Breast epithelium (tissue), 4 donors: ENCODE measurements at regions not wholly inside any gene's neighbourhood (a gene's known extent, or its start where the extent isn't known, plus 50 kb on each side); places are given as distances from the start of the nearest gene placed in this dataset.

Experiments
- DNase-seq, 2 donors: peaks; one replicate each; pipeline ENCODE4 v3.0.0-alpha.2; 2019; ENCODE audit warnings: low spot score in 2 of 2
- H3K27ac ChIP-seq, 2 donors: fragments of 200-600 bp; sonication (generic) in 1 of 2; one replicate each; pipeline ENCODE4 v1.5.1; 2016 to 2019; ENCODE audit warnings: mild to moderate bottlenecking in 1 of 2
- H3K27me3 ChIP-seq, 2 donors: fragments of 200-600 bp; sonication (generic) in 1 of 2; one replicate each; pipeline versions ENCODE4 v1.5.1 to v1.6.0; 2017 to 2019; ENCODE audit warnings: control low read depth in 1 of 2, mild to moderate bottlenecking in 1 of 2
- H3K36me3 ChIP-seq: fragments of 200-600 bp; one replicate; pipeline ENCODE4 v1.5.1; 2019
- H3K4me1 ChIP-seq, 2 donors: fragments of 200-600 bp; sonication (generic); one replicate each; pipeline ENCODE4 v1.5.1; 2016 to 2019; ENCODE audit warnings: control low read depth in 1 of 2
- H3K4me3 ChIP-seq, 3 donors: fragments of 200-600 bp; sonication (generic); 1 replicate in 2 of 3; 2 replicates in 1 of 3; pipeline ENCODE4 v1.5.1; 2016 to 2019; ENCODE audit warnings: mild to moderate bottlenecking in 3 of 3, moderate library complexity in 2 of 3
- H3K9me3 ChIP-seq, 2 donors: fragments of 200-600 bp; sonication (generic) in 1 of 2; one replicate each; pipeline ENCODE4 v1.5.1; 2016 to 2019; ENCODE audit warnings: control low read depth in 1 of 2
- POLR2A ChIP-seq: fragments of 450-650 bp; IDR thresholded peaks from one replicate; pipeline ENCODE4 v1.6.1; 2016; ENCODE audit warnings: antibody characterized with exemption, mild to moderate bottlenecking, moderate library complexity
- POLR2AphosphoS5 ChIP-seq, 3 donors: sonication (generic); formaldehyde crosslinking; IDR thresholded peaks; one replicate each; pipeline ENCODE4 v1.6.1; 2017; ENCODE audit warnings: antibody characterized with exemption in 3 of 3
- intact Hi-C: fragments of 100-400 bp; cut with DNase I; formaldehyde crosslinking; loops from one replicate; pipeline ENCODE4 v1.15.1; 2023; ENCODE audit warnings: low total_unique reads
- TF ChIP-seq, protein P1 (sequence below), 3 donors: fragments of 450-650 bp; IDR thresholded peaks; one replicate each; pipeline ENCODE4 v1.5.1; 2016 to 2017; ENCODE audit warnings: antibody characterized with exemption in 3 of 3, mild to moderate bottlenecking in 3 of 3, moderate library complexity in 3 of 3

- Histone ChIP-seq H3K36me3 (no peaks in the 10 kb centered on the region), H3K9me3 (no peaks in the 10 kb centered on the region), H3K27ac (no peak overlapping the region), H3K27me3 (no peaks in the 10 kb centered on the region), H3K4me1 (no peaks in the 10 kb centered on the region), H3K4me3 (no peak overlapping the region)
- intact Hi-C loops, result no loop called here
- no peak for DNase-seq
- TF ChIP-seq, protein P1, sequence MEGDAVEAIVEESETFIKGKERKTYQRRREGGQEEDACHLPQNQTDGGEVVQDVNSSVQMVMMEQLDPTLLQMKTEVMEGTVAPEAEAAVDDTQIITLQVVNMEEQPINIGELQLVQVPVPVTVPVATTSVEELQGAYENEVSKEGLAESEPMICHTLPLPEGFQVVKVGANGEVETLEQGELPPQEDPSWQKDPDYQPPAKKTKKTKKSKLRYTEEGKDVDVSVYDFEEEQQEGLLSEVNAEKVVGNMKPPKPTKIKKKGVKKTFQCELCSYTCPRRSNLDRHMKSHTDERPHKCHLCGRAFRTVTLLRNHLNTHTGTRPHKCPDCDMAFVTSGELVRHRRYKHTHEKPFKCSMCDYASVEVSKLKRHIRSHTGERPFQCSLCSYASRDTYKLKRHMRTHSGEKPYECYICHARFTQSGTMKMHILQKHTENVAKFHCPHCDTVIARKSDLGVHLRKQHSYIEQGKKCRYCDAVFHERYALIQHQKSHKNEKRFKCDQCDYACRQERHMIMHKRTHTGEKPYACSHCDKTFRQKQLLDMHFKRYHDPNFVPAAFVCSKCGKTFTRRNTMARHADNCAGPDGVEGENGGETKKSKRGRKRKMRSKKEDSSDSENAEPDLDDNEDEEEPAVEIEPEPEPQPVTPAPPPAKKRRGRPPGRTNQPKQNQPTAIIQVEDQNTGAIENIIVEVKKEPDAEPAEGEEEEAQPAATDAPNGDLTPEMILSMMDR (IDR thresholded peaks at IDR 0.05), result no peak
- no peak for TF ChIP-seq POLR2A
- TF ChIP-seq POLR2AphosphoS5 (IDR thresholded peaks at IDR 0.05), result no peak
Measured at GRCh38 chr5:96143450-96143849, 181.8 kb upstream of the ELL2 start.

DNA sequence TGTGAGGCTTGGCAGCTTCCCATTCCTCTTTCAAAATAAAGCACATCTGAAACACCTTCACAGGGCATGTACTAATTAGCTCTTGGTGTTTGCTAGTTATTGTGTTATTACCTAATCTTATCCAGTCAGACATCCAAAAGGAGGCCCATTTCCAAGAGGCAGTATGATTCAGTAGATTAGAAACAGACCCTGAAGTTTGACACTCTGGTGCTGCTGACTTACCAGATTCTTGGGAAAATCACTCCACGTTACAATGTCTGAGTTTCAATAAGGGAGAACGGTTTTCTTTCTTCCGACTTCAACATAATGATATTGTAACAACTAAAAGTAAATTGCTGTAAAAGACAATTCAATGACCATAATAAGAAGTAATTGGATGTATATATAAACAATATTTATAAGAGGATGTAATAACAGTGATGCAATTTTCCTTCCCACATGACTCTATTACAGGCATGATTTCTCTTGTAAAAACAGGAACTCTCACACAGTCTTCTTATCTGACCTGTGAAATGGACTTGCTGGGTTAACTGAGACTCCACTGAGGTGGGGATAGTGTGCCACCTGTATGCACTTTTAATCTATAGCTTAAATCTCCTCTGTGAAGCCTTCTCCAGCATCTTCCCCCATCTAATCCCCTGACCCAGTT, 181.3 kb upstream of the ELL2 start:
- intact Hi-C loops, result no loop called here
- DNase-seq, result no peak

DNA sequence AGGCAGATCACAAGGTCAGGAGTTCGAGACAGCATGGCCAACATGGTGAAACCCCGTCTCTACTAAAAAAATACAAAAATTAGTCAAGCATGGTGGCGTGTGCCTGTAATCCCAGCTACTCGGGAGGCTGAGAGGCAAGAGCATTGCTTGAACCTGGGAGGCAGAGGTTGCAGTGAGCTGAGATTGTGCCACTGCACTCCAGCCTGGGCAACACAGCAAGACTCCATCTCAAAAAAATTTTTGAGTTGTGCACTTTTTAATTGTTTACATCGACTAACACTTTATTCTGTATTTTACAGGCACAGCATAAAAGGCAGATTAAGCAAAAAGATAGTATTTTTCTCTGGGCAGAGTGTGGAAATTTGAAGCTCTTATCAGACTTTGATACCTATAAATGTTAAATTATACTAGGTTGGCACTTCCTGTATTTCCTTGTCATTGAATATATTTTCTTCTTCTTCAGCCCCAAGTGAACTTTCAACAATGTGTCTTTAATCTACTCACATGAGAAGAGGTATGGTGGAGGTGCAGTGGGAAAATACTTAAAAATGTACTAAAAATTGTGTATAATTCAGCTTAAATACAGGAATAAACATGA, 180.6 kb upstream of the ELL2 start:
- Histone ChIP-seq H3K4me3 (no peak overlapping the region), H3K27ac (no peak overlapping the region), H3K27me3 (no peaks in the 10 kb centered on the region), H3K36me3 (no peaks in the 10 kb centered on the region), H3K9me3 (no peaks in the 10 kb centered on the region), H3K4me1 (no peaks in the 10 kb centered on the region)
- TF ChIP-seq POLR2A, result no peak
- no peak for TF ChIP-seq POLR2AphosphoS5 (IDR thresholded peaks at IDR 0.05)
- TF ChIP-seq, protein P1 (IDR thresholded peaks at IDR 0.05), result no peak
- no peak for DNase-seq
- intact Hi-C loops, result no loop called here

More for the DNA sequence above, 181.3 kb upstream of the ELL2 start:
- Histone ChIP-seq H3K4me3 (no peak overlapping the region), H3K36me3 (no peaks in the 10 kb centered on the region), H3K27ac (no peak overlapping the region), H3K9me3 (no peaks in the 10 kb centered on the region), H3K4me1 (no peaks in the 10 kb centered on the region), H3K27me3 (no peaks in the 10 kb centered on the region)
- TF ChIP-seq, protein P1 (IDR thresholded peaks at IDR 0.05), result no peak
- TF ChIP-seq POLR2A (no peak), POLR2AphosphoS5 (IDR thresholded peaks at IDR 0.05) (no peak)

GRCh38 chr5:96141749-96142148, 180.1 kb upstream of the ELL2 start:
- no peak overlapping the region for H3K4me3 ChIP-seq
- H3K4me1 ChIP-seq, result no peaks in the 10 kb centered on the region
- no peaks in the 10 kb centered on the region for H3K36me3 ChIP-seq
- intact Hi-C loops, result no loop called here
- DNase-seq, result no peak
- no peak overlapping the region for H3K27ac ChIP-seq
- H3K27me3 ChIP-seq, result no peaks in the 10 kb centered on the region
- no peaks in the 10 kb centered on the region for H3K9me3 ChIP-seq
- TF ChIP-seq POLR2A (no peak), POLR2AphosphoS5 (IDR thresholded peaks at IDR 0.05) (no peak)
- TF ChIP-seq, protein P1 (IDR thresholded peaks at IDR 0.05), result no peak

DNA sequence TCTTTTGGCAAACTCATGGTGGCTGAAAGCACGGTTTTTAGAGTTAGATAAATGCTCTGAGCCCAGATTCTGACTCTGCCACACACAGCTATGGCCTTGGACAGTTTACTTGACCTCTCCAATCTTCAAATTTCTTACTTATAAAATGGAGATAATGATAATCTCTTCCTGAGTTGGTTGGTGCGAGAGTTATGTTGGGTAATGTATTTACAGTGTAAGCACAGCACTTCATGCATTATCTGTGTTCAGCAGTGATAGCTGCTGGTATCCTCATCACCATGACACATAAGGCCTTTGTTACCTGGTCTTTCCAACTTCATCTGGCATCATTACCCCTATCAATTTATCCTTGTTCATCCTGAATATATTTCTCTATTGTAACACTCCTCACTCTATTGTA, 178.8 kb upstream of the ELL2 start:
- H3K27me3 ChIP-seq, result no peaks in the 10 kb centered on the region
- H3K9me3 ChIP-seq, result no peaks in the 10 kb centered on the region
- H3K27ac ChIP-seq, result no peak overlapping the region
- H3K4me3 ChIP-seq, result no peak overlapping the region
- intact Hi-C loops, result no loop called here
- DNase-seq, result no peak
- no peaks in the 10 kb centered on the region for H3K4me1 ChIP-seq
- TF ChIP-seq POLR2AphosphoS5 (IDR thresholded peaks at IDR 0.05) (no peak), POLR2A (no peak)
- TF ChIP-seq, protein P1 (IDR thresholded peaks at IDR 0.05), result no peak
- no peaks in the 10 kb centered on the region for H3K36me3 ChIP-seq
